ENCODE measurements at regions not wholly inside any gene's neighbourhood (a gene's known extent, or its start where the extent isn't known, plus 50 kb on each side); places are given as distances from the start of the nearest gene placed in this dataset.

GRCh38 chr5:101176605-101177004 is 273.5 kb upstream of the ST8SIA4 start:
- TF ChIP-seq CTCF (conservative IDR thresholded peaks at IDR 0.05; ENCODE audit: low read depth, low read length) (no peak), EZH2 (IDR thresholded peaks at IDR 0.05; ENCODE audit: borderline replicate concordance, low read depth, low read length, poor library complexity, severe bottlenecking) (no peak)

Data from A673 (cell line).